DND-41 (cell line): ENCODE measurements at regions not wholly inside any gene's neighbourhood (a gene's known extent, or its start where the extent isn't known, plus 50 kb on each side); places are given as distances from the start of the nearest gene placed in this dataset.

Source experiments
- ATAC-seq: fragments of 200-7000 bp; cut with Tn5 transposase; 3 replicates; pipeline ENCODE4 v1.9.1; 2021; ENCODE audit warnings: low read depth; ENCODE audit not compliant: insufficient read depth
- DNase-seq: peaks from one replicate; pipeline ENCODE4 v3.0.0-alpha.2; 2020
- H2AFZ ChIP-seq: 2 replicates; pipeline ENCODE4 v1.6.0; 2012; ENCODE audit warnings: low read depth, low read length
- H3K27ac ChIP-seq: 2 replicates; pipeline ENCODE4 v1.5.1; 2012; ENCODE audit warnings: low read length, inconsistent platforms
- H3K27me3 ChIP-seq: fragments of 200-600 bp; sonication (generic); 2 replicates; pipeline ENCODE4 v1.6.0; 2012; ENCODE audit warnings: low read length, mild to moderate bottlenecking, inconsistent platforms; ENCODE audit not compliant: insufficient read depth, poor library complexity
- H3K36me3 ChIP-seq: 2 replicates; pipeline ENCODE4 v1.5.1; 2012; ENCODE audit warnings: low read length, inconsistent platforms; ENCODE audit not compliant: insufficient read depth
- H3K4me1 ChIP-seq: 2 replicates; pipeline ENCODE4 v1.5.1; 2012; ENCODE audit warnings: mild to moderate bottlenecking, low read length; ENCODE audit not compliant: insufficient read depth
- H3K4me2 ChIP-seq: 2 replicates; pipeline ENCODE4 v1.6.0; 2012; ENCODE audit warnings: mild to moderate bottlenecking, moderate library complexity, low read length, inconsistent platforms; ENCODE audit not compliant: insufficient read depth
- H3K4me3 ChIP-seq, 2 experiments: fragments of 200-600 bp in 1 of 2; shearing (Covaris generic) in 1 of 2; 2 replicates each; pipeline ENCODE4 v1.5.1; 2012 to 2016; ENCODE audit warnings: inconsistent platforms in 2 of 2, low read length in 2 of 2, mild to moderate bottlenecking in 2 of 2, low read depth in 1 of 2, moderate library complexity in 1 of 2
- H3K79me2 ChIP-seq: 2 replicates; pipeline ENCODE4 v1.6.0; 2012; ENCODE audit warnings: low read length, inconsistent platforms; ENCODE audit not compliant: insufficient read depth
- H3K9ac ChIP-seq: 2 replicates; pipeline ENCODE4 v1.6.0; 2012; ENCODE audit warnings: low read depth, mild to moderate bottlenecking, inconsistent platforms, low read length, moderate library complexity
- H3K9me3 ChIP-seq: 2 replicates; pipeline ENCODE4 v1.5.1; 2012; ENCODE audit warnings: low read length, moderate library complexity, mild to moderate bottlenecking, inconsistent platforms; ENCODE audit not compliant: insufficient read depth, severe bottlenecking
- H4K20me1 ChIP-seq: 2 replicates; pipeline ENCODE4 v1.6.0; 2012; ENCODE audit warnings: low read length; ENCODE audit not compliant: insufficient read depth
- EZH2 ChIP-seq: IDR thresholded peaks from 3 replicates; pipeline ENCODE4 v1.6.1; 2012; ENCODE audit warnings: borderline replicate concordance, low read depth, mild to moderate bottlenecking, moderate library complexity, low read length, inconsistent platforms; ENCODE audit not compliant: severe bottlenecking
- TF ChIP-seq, protein P1 (sequence below): IDR thresholded peaks from 2 replicates; pipeline ENCODE4 v1.5.1; 2012; ENCODE audit warnings: borderline replicate concordance, low read length, moderate library complexity, mild to moderate bottlenecking; ENCODE audit not compliant: poor library complexity, severe bottlenecking; ENCODE audit errors: extremely low read depth

DNA sequence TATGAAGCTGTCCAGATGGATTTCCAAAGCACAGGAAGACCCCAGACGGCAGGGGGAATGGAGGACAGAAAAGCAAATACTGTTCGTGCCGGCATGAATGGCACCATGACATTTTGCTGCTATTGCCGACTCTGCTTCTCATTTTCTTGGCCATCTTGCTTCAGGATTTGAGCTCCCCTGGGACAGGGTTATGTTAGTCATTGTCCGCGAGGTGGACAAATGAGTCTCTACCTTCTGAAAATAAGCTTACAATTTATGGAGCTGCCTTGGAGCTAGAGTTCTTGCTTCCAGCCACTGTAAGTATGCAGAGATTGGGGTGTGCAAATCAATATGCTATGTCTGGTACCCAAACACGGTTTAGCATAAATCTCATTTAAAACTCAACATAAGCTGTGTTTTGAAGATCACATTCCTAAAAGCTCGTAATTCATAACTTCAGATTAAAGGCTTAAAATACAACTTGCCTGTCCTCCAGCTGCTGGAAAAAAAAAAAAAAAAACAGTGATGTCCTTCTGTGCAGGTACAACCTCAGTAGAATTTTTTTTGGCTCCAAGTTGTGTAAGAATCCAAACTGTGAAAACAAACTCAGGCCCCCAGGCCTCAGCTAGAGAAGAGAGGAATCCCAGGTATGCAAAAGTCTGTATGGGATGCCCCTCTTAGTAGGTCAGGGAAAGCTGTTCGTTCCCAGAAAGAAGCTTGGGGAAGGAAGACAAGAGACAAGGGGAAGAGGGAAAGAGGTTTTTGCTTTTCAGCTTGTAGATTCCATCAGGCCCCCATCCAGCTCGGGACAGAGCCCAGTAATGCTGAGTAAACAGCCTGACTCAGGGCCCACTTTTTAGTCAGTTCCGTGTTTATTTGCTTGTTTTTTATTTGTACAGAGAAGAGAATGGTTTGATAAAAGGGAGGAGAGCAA is 184.2 kb upstream of the FOXA2 start:
- Histone ChIP-seq H3K27ac (no peak overlapping the region), H3K36me3 (no peaks in the 10 kb centered on the region), H3K4me3 (no peak overlapping the region), H3K9ac (no peak overlapping the region), H2AFZ (no peak overlapping the region), H3K27me3 (peaks cover 3% of the 10 kb centered on the region), H3K4me1 (no peaks in the 10 kb centered on the region), H3K79me2 (no peaks in the 10 kb centered on the region), H3K9me3 (no peaks in the 10 kb centered on the region), H3K4me2 (no peak overlapping the region), H4K20me1 (no peaks in the 10 kb centered on the region)
- no peak for TF ChIP-seq EZH2
- TF ChIP-seq, protein P1, sequence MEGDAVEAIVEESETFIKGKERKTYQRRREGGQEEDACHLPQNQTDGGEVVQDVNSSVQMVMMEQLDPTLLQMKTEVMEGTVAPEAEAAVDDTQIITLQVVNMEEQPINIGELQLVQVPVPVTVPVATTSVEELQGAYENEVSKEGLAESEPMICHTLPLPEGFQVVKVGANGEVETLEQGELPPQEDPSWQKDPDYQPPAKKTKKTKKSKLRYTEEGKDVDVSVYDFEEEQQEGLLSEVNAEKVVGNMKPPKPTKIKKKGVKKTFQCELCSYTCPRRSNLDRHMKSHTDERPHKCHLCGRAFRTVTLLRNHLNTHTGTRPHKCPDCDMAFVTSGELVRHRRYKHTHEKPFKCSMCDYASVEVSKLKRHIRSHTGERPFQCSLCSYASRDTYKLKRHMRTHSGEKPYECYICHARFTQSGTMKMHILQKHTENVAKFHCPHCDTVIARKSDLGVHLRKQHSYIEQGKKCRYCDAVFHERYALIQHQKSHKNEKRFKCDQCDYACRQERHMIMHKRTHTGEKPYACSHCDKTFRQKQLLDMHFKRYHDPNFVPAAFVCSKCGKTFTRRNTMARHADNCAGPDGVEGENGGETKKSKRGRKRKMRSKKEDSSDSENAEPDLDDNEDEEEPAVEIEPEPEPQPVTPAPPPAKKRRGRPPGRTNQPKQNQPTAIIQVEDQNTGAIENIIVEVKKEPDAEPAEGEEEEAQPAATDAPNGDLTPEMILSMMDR = no peak
- ATAC-seq = no peak
- DNase-seq = no peak

DNA sequence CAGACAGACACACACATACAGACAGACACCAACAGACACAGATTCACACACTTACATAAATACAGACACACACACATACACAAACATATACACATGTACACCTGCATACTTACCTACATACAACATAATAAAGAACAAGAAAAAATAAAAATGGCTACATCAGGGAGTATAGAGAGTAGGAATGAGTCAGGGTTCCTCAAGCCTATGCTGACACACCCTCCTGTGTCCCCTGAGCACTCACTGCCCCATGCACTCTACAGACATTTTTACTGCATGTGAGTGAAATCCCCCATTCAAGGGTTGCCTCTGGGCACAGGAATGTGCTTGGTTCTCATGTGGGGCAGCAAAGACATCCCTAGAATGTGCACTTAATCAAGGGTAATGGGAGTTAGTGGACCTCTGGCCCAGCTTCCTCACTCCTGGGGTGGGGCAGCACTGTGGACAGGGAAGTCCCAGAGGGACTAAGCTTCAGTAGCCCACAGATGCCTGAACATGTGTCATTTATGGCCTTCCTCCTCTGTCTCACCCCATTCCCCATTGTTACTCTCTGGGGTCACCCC is 185.9 kb upstream of the FOXA2 start:
- TF ChIP-seq, protein P1 = no peak
- no peak for TF ChIP-seq EZH2
- peaks cover 3% of the 10 kb centered on the region for H3K27me3 ChIP-seq
- no peaks in the 10 kb centered on the region for H3K36me3 ChIP-seq
- H3K27ac ChIP-seq = no peak overlapping the region
- H2AFZ ChIP-seq = no peak overlapping the region
- DNase-seq = no peak
- ATAC-seq = no peak
- no peaks in the 10 kb centered on the region for H3K9me3 ChIP-seq
- no peaks in the 10 kb centered on the region for H3K4me1 ChIP-seq
- no peak overlapping the region for H3K9ac ChIP-seq
- H3K79me2 ChIP-seq = no peaks in the 10 kb centered on the region
- no peaks in the 10 kb centered on the region for H4K20me1 ChIP-seq
- no peak overlapping the region for H3K4me2 ChIP-seq
- H3K4me3 ChIP-seq = no peak overlapping the region

DNA sequence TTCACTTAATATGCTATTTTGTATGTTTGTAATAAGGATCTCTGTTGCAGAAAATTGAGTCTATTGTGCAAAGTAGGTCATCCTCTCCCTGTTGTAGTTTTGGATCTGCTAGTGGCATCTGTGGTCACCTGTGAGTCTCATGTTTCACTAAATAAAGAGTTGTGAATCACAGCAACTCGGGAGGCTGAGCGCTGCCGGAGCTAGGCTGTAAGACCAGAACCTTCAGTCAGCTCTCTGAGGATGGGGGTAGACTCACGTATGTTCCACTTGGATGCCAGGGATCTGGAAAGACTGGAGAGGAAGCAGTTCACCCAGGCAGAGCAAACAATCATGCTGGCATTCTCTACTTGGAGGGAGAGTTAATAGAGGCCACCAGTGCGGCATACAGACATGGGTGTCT is 187.3 kb upstream of the FOXA2 start:
- no peak overlapping the region for H3K27ac ChIP-seq
- TF ChIP-seq EZH2 = no peak
- TF ChIP-seq, protein P1 = no peak
- H3K9ac ChIP-seq = no peak overlapping the region
- H3K4me3 ChIP-seq = no peak overlapping the region
- H4K20me1 ChIP-seq = no peaks in the 10 kb centered on the region
- H2AFZ ChIP-seq = no peak overlapping the region
- no peaks in the 10 kb centered on the region for H3K9me3 ChIP-seq
- H3K36me3 ChIP-seq = no peaks in the 10 kb centered on the region
- DNase-seq = no peak
- no peak overlapping the region for H3K4me2 ChIP-seq
- peaks cover 3% of the 10 kb centered on the region for H3K27me3 ChIP-seq
- H3K4me1 ChIP-seq = no peaks in the 10 kb centered on the region
- ATAC-seq = no peak
- H3K79me2 ChIP-seq = no peaks in the 10 kb centered on the region
